ENCODE measurements at regions not wholly inside any gene's neighbourhood (a gene's known extent, or its start where the extent isn't known, plus 50 kb on each side); places are given as distances from the start of the nearest gene placed in this dataset.

GRCh38 chr2:34317797-34318196 is 718.7 kb upstream of the FAM98A start:
- no peak for TF ChIP-seq CTCF (IDR thresholded peaks at IDR 0.05; ENCODE audit: insufficient read depth, low read length)
- no peak for TF ChIP-seq SPI1 (IDR thresholded peaks at IDR 0.05; ENCODE audit: borderline replicate concordance, low read depth)
- no peak for TF ChIP-seq POLR2AphosphoS5 (IDR thresholded peaks at IDR 0.05; ENCODE audit: low read depth)

All from HL-60 (cell line).